ENCODE measurements at regions not wholly inside any gene's neighbourhood (a gene's known extent, or its start where the extent isn't known, plus 50 kb on each side); places are given as distances from the start of the nearest gene placed in this dataset.
"Not testable (repeated sequence)": the region's sequence is repeated elsewhere in the genome, so short reads cannot be mapped to it uniquely, and the experiment has no call there.

DNA sequence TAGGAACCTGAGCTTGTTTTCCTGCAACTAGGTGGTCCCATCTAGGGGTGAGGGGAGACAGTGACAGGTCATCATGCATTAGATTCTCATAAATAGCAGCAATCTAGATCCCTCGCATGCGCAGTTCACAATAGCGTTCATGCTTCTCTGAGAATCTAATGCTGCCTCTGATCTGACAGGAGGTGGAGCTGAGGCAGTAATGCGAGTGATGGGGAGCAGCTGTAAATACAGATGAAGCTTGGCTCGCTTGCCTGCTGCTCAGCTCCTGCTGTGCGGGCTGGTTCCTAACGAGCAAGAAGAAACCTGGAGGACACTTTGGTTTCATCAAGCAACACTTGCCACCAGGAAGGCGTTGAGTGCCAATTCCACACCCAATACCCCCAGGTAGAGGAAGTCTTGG is 95.1 kb upstream of the OLIG2 start:
- Histone ChIP-seq H3K79me2 (ENCODE audit: insufficient read depth, low read depth, low read length) (no peaks in the 10 kb centered on the region), H3K27ac (ENCODE audit: low read depth, low read length, poor library complexity, severe bottlenecking) (no peak overlapping the region), H3K4me3 (ENCODE audit: low read depth, low read length, poor library complexity, severe bottlenecking) (no peak overlapping the region), H3K36me3 (ENCODE audit: insufficient read depth, low read length) (no peaks in the 10 kb centered on the region), H3K4me1 (ENCODE audit: insufficient read depth, low read length, poor library complexity, severe bottlenecking) (no peaks in the 10 kb centered on the region), H2AFZ (ENCODE audit: low read length) (no peak overlapping the region), H3K9me2 (ENCODE audit: insufficient read depth, low read length) (no peaks in the 10 kb centered on the region), H3K9me3 (ENCODE audit: low read length) (0 out of 2 replicates have a peak, but pooled peaks cover 6% of the 10 kb centered on the region), H4K20me1 (ENCODE audit: insufficient read depth, low read length) (no peaks in the 10 kb centered on the region), H3K4me2 (ENCODE audit: low read length) (no peak overlapping the region)
- intact Hi-C loops (cut with micrococcal nuclease; ENCODE audit: unreplicated experiment): no loop called here
- no peak for TF ChIP-seq EZH2phosphoT487 (IDR thresholded peaks at IDR 0.05; ENCODE audit: borderline replicate concordance, low read depth, low read length)
- TF ChIP-seq CTCF (conservative IDR thresholded peaks at IDR 0.05; ENCODE audit: low read length): no peak
- no peak for DNase-seq (ENCODE audit: low spot score)
- CTCF ChIA-PET (ENCODE audit: unreplicated experiment): no interaction called here
- no TSS peak for BruUV-seq (replicated peaks)
- POLR2A ChIA-PET: no interaction called here

- intact Hi-C loops (cut with micrococcal nuclease; ENCODE audit: unreplicated experiment); H3K36me3 ChIP-seq (ENCODE audit: insufficient read depth, low read length); H3K4me2 ChIP-seq (ENCODE audit: low read length); H3K27ac ChIP-seq (ENCODE audit: low read depth, low read length, poor library complexity, severe bottlenecking); H4K20me1 ChIP-seq (ENCODE audit: insufficient read depth, low read length); DNase-seq (ENCODE audit: low spot score); H3K79me2 ChIP-seq (ENCODE audit: insufficient read depth, low read depth, low read length); H3K9me2 ChIP-seq (ENCODE audit: insufficient read depth, low read length); H3K9me3 ChIP-seq (ENCODE audit: low read length); BruUV-seq (replicated peaks); CTCF ChIA-PET (ENCODE audit: unreplicated experiment); H2AFZ ChIP-seq (ENCODE audit: low read length); H3K4me3 ChIP-seq (ENCODE audit: low read depth, low read length, poor library complexity, severe bottlenecking); H3K4me1 ChIP-seq (ENCODE audit: insufficient read depth, low read length, poor library complexity, severe bottlenecking): not testable (repeated sequence)
- POLR2A ChIA-PET: interaction anchor here (0.6 kb wide), 2 partner anchors 37 to 621 kb away, joined by 3 read pairs; no protein-coding TSS in a partner anchor
These were observed 91.7 kb upstream of the OLIG2 start for GRCh38 chr21:32934068-32934467.

DNA sequence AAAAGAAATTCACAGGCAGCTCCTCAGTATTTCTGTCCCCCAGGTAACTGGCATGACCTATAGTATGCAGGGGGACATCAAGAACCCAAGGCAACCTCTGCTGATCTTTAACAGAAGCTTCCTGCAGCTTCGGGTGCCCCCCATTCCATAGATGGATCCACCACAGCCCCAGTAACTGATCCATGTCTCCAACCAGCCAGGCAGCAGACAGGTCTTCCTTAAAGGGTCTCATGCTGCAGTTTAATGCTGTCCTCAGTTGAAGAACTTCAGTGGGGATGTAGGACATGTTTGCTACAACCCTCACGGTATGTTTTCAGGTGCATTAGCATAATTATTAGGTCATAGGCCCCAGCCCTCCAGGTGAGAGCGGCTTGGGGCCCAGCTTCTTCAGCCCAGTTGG is 90.9 kb upstream of the OLIG2 start:
- no peaks in the 10 kb centered on the region for H3K4me1 ChIP-seq (ENCODE audit: insufficient read depth, low read length, poor library complexity, severe bottlenecking)
- POLR2A ChIA-PET: no interaction called here
- H3K9me2 ChIP-seq (ENCODE audit: insufficient read depth, low read length): no peaks in the 10 kb centered on the region
- H3K27ac ChIP-seq (ENCODE audit: low read depth, low read length, poor library complexity, severe bottlenecking): no peak overlapping the region
- no peak overlapping the region for H3K4me2 ChIP-seq (ENCODE audit: low read length)
- DNase-seq (ENCODE audit: low spot score): no peak
- H3K9me3 ChIP-seq (ENCODE audit: low read length): no peaks in the 10 kb centered on the region
- no peaks in the 10 kb centered on the region for H3K79me2 ChIP-seq (ENCODE audit: insufficient read depth, low read depth, low read length)
- no peak overlapping the region for H3K4me3 ChIP-seq (ENCODE audit: low read depth, low read length, poor library complexity, severe bottlenecking)
- TF ChIP-seq CTCF (conservative IDR thresholded peaks at IDR 0.05; ENCODE audit: low read length) (no peak), EZH2phosphoT487 (IDR thresholded peaks at IDR 0.05; ENCODE audit: borderline replicate concordance, low read depth, low read length) (no peak)
- intact Hi-C loops (cut with micrococcal nuclease; ENCODE audit: unreplicated experiment): no loop called here
- no peak overlapping the region for H2AFZ ChIP-seq (ENCODE audit: low read length)
- CTCF ChIA-PET (ENCODE audit: unreplicated experiment): no interaction called here
- no TSS peak for BruUV-seq (replicated peaks)
- H3K36me3 ChIP-seq (ENCODE audit: insufficient read depth, low read length): no peaks in the 10 kb centered on the region
- no peaks in the 10 kb centered on the region for H4K20me1 ChIP-seq (ENCODE audit: insufficient read depth, low read length)
